ENCODE measurements at regions not wholly inside any gene's neighbourhood (a gene's known extent, or its start where the extent isn't known, plus 50 kb on each side); places are given as distances from the start of the nearest gene placed in this dataset.

GRCh38 chr5:23367874-23368273 is 139.5 kb upstream of the PRDM9 start:
- H3K9me3 ChIP-seq (ENCODE audit: insufficient read depth, low read length), result no peaks in the 10 kb centered on the region; the same call in 1 of the 2 replicates
- H3K9ac ChIP-seq (ENCODE audit: low read length), result no peak overlapping the region
- TF ChIP-seq CTCF (IDR thresholded peaks at IDR 0.05; ENCODE audit: insufficient read depth, low read length, poor library complexity, severe bottlenecking), result no peak
- TF ChIP-seq EZH2phosphoT487 (conservative IDR thresholded peaks at IDR 0.05; ENCODE audit: low read length), result no peak
- H3K27me3 ChIP-seq (ENCODE audit: low read length), result no peaks in the 10 kb centered on the region
- peak overlapping the region; percentile 1 for H3K4me2 ChIP-seq (ENCODE audit: low read depth, low read length, poor library complexity, severe bottlenecking)
- no peaks in the 10 kb centered on the region for H3K79me2 ChIP-seq (ENCODE audit: insufficient read depth, low read length)
- peak overlapping the region; percentile 52 for H2AFZ ChIP-seq (ENCODE audit: low read depth, low read length, severe bottlenecking)
- H3F3A ChIP-seq (ENCODE audit: insufficient read depth), result no peaks in the 10 kb centered on the region
- no peaks in the 10 kb centered on the region for H3K9me2 ChIP-seq (replicated peaks; ENCODE audit: insufficient read depth, low read length)
- H3K27ac ChIP-seq (ENCODE audit: low read depth, low read length), result no peak overlapping the region
- no peaks in the 10 kb centered on the region for H3K36me3 ChIP-seq (ENCODE audit: low read length)
- H3K4me3 ChIP-seq (ENCODE audit: insufficient read depth, low read length, poor library complexity, severe bottlenecking), result no peak overlapping the region
- H4K20me1 ChIP-seq (ENCODE audit: low read depth, low read length), result no peaks in the 10 kb centered on the region

GRCh38 chr5:23353286-23353685 is 154.1 kb upstream of the PRDM9 start:
- no peak overlapping the region for H2AFZ ChIP-seq (ENCODE audit: low read depth, low read length, severe bottlenecking)
- H3K27me3 ChIP-seq (ENCODE audit: low read length), result no peaks in the 10 kb centered on the region
- H3K4me3 ChIP-seq (ENCODE audit: insufficient read depth, low read length, poor library complexity, severe bottlenecking), result no peak overlapping the region
- TF ChIP-seq CTCF (IDR thresholded peaks at IDR 0.05; ENCODE audit: insufficient read depth, low read length, poor library complexity, severe bottlenecking), result no peak
- no peak for TF ChIP-seq EZH2phosphoT487 (conservative IDR thresholded peaks at IDR 0.05; ENCODE audit: low read length)
- H3K79me2 ChIP-seq (ENCODE audit: insufficient read depth, low read length), result no peaks in the 10 kb centered on the region
- no peak overlapping the region for H3K9ac ChIP-seq (ENCODE audit: low read length)
- H3K4me2 ChIP-seq (ENCODE audit: low read depth, low read length, poor library complexity, severe bottlenecking), result no peak overlapping the region
- H3K36me3 ChIP-seq (ENCODE audit: low read length), result no peaks in the 10 kb centered on the region
- no peaks in the 10 kb centered on the region for H3K9me3 ChIP-seq (ENCODE audit: insufficient read depth, low read length)
- H3F3A ChIP-seq (ENCODE audit: insufficient read depth), result no peaks in the 10 kb centered on the region
- no peak overlapping the region for H3K27ac ChIP-seq (ENCODE audit: low read depth, low read length)
- no peaks in the 10 kb centered on the region for H3K9me2 ChIP-seq (replicated peaks; ENCODE audit: insufficient read depth, low read length)
- H4K20me1 ChIP-seq (ENCODE audit: low read depth, low read length), result no peaks in the 10 kb centered on the region

DNA sequence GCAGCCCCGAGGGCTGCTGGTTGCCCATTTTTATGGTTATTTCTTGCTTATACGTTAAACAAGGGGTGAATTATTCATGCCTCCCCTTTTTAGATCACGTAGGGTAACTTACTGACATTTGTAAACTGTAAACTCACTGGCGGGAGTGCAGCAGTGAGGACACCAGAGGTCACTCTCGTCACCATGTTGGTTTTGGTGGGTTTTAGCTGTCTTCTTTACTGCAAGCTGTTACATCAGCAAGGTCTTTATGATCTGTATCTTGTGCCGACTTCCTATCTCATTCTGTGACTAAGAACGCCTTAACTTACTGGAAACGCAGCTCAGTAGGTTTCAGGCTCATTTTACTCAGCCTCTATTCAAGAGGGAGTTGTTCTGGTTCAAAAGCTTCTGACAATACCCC is 155.0 kb upstream of the PRDM9 start:
- no peak overlapping the region for H2AFZ ChIP-seq (ENCODE audit: low read depth, low read length, severe bottlenecking)
- H3K4me2 ChIP-seq (ENCODE audit: low read depth, low read length, poor library complexity, severe bottlenecking), result no peak overlapping the region

More for the DNA sequence above, 155.0 kb upstream of the PRDM9 start:
- Histone ChIP-seq H3K27me3 (ENCODE audit: low read length) (no peaks in the 10 kb centered on the region), H3K36me3 (ENCODE audit: low read length) (no peaks in the 10 kb centered on the region), H3K27ac (ENCODE audit: low read depth, low read length) (no peak overlapping the region), H3K9me3 (ENCODE audit: insufficient read depth, low read length) (no peaks in the 10 kb centered on the region), H3K9me2 (replicated peaks; ENCODE audit: insufficient read depth, low read length) (no peaks in the 10 kb centered on the region), H3K79me2 (ENCODE audit: insufficient read depth, low read length) (no peaks in the 10 kb centered on the region), H4K20me1 (ENCODE audit: low read depth, low read length) (no peaks in the 10 kb centered on the region), H3F3A (ENCODE audit: insufficient read depth) (no peaks in the 10 kb centered on the region), H3K4me3 (ENCODE audit: insufficient read depth, low read length, poor library complexity, severe bottlenecking) (no peak overlapping the region), H3K9ac (ENCODE audit: low read length) (no peak overlapping the region)
- TF ChIP-seq CTCF (IDR thresholded peaks at IDR 0.05; ENCODE audit: insufficient read depth, low read length, poor library complexity, severe bottlenecking) (no peak), EZH2phosphoT487 (conservative IDR thresholded peaks at IDR 0.05; ENCODE audit: low read length) (no peak)

All from SU-DHL-6 (cell line).